Fibroblast of mammary gland (primary cell): ENCODE measurements at regions not wholly inside any gene's neighbourhood (a gene's known extent, or its start where the extent isn't known, plus 50 kb on each side); places are given as distances from the start of the nearest gene placed in this dataset.
"Not testable (repeated sequence)": the region's sequence is repeated elsewhere in the genome, so short reads cannot be mapped to it uniquely, and the experiment has no call there.

Experiments used
- DNase-seq: peaks from one replicate; pipeline ENCODE4 v3.0.0-alpha.2; 2010; ENCODE audit warnings: low read depth
- H3K4me3 ChIP-seq: 2 replicates; pipeline ENCODE4 v1.5.1; 2011; ENCODE audit warnings: low read depth, mild to moderate bottlenecking, low read length, moderate library complexity; ENCODE audit not compliant: control insufficient read depth
- CTCF ChIP-seq: conservative IDR thresholded peaks from 2 replicates; pipeline ENCODE4 v1.5.1; 2011; ENCODE audit warnings: low read depth, low read length, inconsistent platforms; ENCODE audit not compliant: control insufficient read depth, insufficient read depth

GRCh38 chr13:20312292-20312691 lies 80.2 kb upstream of the GJB6 start:
- no peak for TF ChIP-seq CTCF
- H3K4me3 ChIP-seq: no peak overlapping the region
- no peak for DNase-seq

GRCh38 chr13:20311596-20311995 lies 79.5 kb upstream of the GJB6 start:
- no peak for TF ChIP-seq CTCF
- no peak overlapping the region for H3K4me3 ChIP-seq
- DNase-seq: peak; percentile 19

- DNase-seq: no peak
- no peak for TF ChIP-seq CTCF
- H3K4me3 ChIP-seq: no peak overlapping the region
Measured at GRCh38 chr13:20311022-20311421, 78.9 kb upstream of the GJB6 start.

GRCh38 chr13:20306039-20306438 lies 73.9 kb upstream of the GJB6 start:
- no peak for TF ChIP-seq CTCF
- DNase-seq: no peak
- H3K4me3 ChIP-seq: no peak overlapping the region

- TF ChIP-seq CTCF: peak; percentile 11
- DNase-seq: no peak
- no peak overlapping the region for H3K4me3 ChIP-seq
Measured at GRCh38 chr13:20305587-20305986, 73.5 kb upstream of the GJB6 start.

- not testable (repeated sequence) for H3K4me3 ChIP-seq, DNase-seq
Measured at GRCh38 chr13:20304061-20304460, 71.9 kb upstream of the GJB6 start.

GRCh38 chr13:20303636-20304035 lies 71.5 kb upstream of the GJB6 start:
- no peak overlapping the region for H3K4me3 ChIP-seq
- no peak for DNase-seq
- TF ChIP-seq CTCF: no peak
